Activated CD8-positive, alpha-beta T cell treated with anti-CD3 and anti-CD28 coated beads, Interleukin-2, amount 10 ng/mL, durations not matched to agents 7 days and 5 days (primary cell): ENCODE measurements at regions not wholly inside any gene's neighbourhood (a gene's known extent, or its start where the extent isn't known, plus 50 kb on each side); places are given as distances from the start of the nearest gene placed in this dataset.

Source experiments
- ATAC-seq: fragments of 150-1000 bp; cut with Tn5 transposase; one replicate; pipeline ENCODE4 v1.10.0; 2021; ENCODE audit warnings: moderate library complexity
- CTCF ChIA-PET: fragments of 350-600 bp; sonication (Branson Sonifier 250); formaldehyde crosslinking; loops from one replicate; lab custom pipeline; 2021; ENCODE audit warnings: antibody characterized with exemption; lab: Charles Lee
- POLR2A ChIA-PET: fragments of 350-600 bp; sonication (Branson Sonifier 250); formaldehyde crosslinking; loops from one replicate; lab custom pipeline; 2021; ENCODE audit warnings: antibody characterized with exemption; lab: Charles Lee
- DNase-seq: peaks from one replicate; pipeline ENCODE4 v3.0.0-alpha.2; 2020
- H3K27ac Mint-ChIP-seq: one replicate; pipeline ENCODE4 v1.8.0; 2021; ENCODE audit warnings: mild to moderate bottlenecking, mixed read lengths
- H3K27me3 Mint-ChIP-seq: one replicate; pipeline ENCODE4 v1.8.0; 2021; ENCODE audit warnings: low read depth, mixed read lengths
- H3K36me3 Mint-ChIP-seq: one replicate; pipeline ENCODE4 v1.8.0; 2021; ENCODE audit warnings: low read depth, mixed read lengths
- H3K4me1 Mint-ChIP-seq: one replicate; pipeline ENCODE4 v1.8.0; 2021; ENCODE audit warnings: low read depth, mixed read lengths
- H3K4me3 Mint-ChIP-seq: one replicate; pipeline ENCODE4 v1.8.0; 2021; ENCODE audit warnings: mild to moderate bottlenecking, mixed read lengths
- H3K9me3 Mint-ChIP-seq: one replicate; pipeline ENCODE4 v1.8.0; 2022; ENCODE audit warnings: mixed read lengths; ENCODE audit not compliant: insufficient read depth

- no peaks in the 10 kb centered on the region for H3K9me3 Mint-ChIP-seq
- ChIA-PET POLR2A (no interaction called here), CTCF (no interaction called here)
- no peak for ATAC-seq
- no peaks in the 10 kb centered on the region for H3K27me3 Mint-ChIP-seq
- no peaks in the 10 kb centered on the region for H3K4me1 Mint-ChIP-seq
- no peak for DNase-seq
- H3K27ac Mint-ChIP-seq, result no peak overlapping the region
- H3K4me3 Mint-ChIP-seq, result no peak overlapping the region
- no peaks in the 10 kb centered on the region for H3K36me3 Mint-ChIP-seq
Measured at GRCh38 chr4:125132729-125133128, 182.0 kb upstream of the FAT4 start.

- DNase-seq, result no peak
- Mint-ChIP-seq H3K27ac (no peak overlapping the region), H3K27me3 (no peaks in the 10 kb centered on the region), H3K9me3 (no peaks in the 10 kb centered on the region), H3K4me3 (no peak overlapping the region), H3K36me3 (no peaks in the 10 kb centered on the region), H3K4me1 (no peaks in the 10 kb centered on the region)
- CTCF ChIA-PET, result no interaction called here
- POLR2A ChIA-PET, result no interaction called here
- no peak for ATAC-seq
Measured at GRCh38 chr4:125131891-125132680, 182.7 kb upstream of the FAT4 start.

- no peaks in the 10 kb centered on the region for H3K9me3 Mint-ChIP-seq
- no peak for DNase-seq
- ChIA-PET CTCF (no interaction called here), POLR2A (no interaction called here)
- no peaks in the 10 kb centered on the region for H3K4me1 Mint-ChIP-seq
- no peak for ATAC-seq
- H3K27me3 Mint-ChIP-seq, result no peaks in the 10 kb centered on the region
- H3K4me3 Mint-ChIP-seq, result no peak overlapping the region
- no peak overlapping the region for H3K27ac Mint-ChIP-seq
- H3K36me3 Mint-ChIP-seq, result no peaks in the 10 kb centered on the region
Measured at GRCh38 chr4:125125276-125125675, 189.5 kb upstream of the FAT4 start.

- Mint-ChIP-seq H3K4me1 (no peaks in the 10 kb centered on the region), H3K4me3 (no peak overlapping the region), H3K27me3 (no peaks in the 10 kb centered on the region), H3K36me3 (no peaks in the 10 kb centered on the region), H3K27ac (no peak overlapping the region), H3K9me3 (no peaks in the 10 kb centered on the region)
- no peak for DNase-seq
- CTCF ChIA-PET, result no interaction called here
- ATAC-seq, result no peak
- POLR2A ChIA-PET, result no interaction called here
Measured at GRCh38 chr4:125123570-125124109, 191.1 kb upstream of the FAT4 start.

GRCh38 chr4:125121581-125121980, 193.2 kb upstream of the FAT4 start:
- ATAC-seq, result no peak
- CTCF ChIA-PET, result no interaction called here
- Mint-ChIP-seq H3K9me3 (no peaks in the 10 kb centered on the region), H3K36me3 (no peaks in the 10 kb centered on the region), H3K27me3 (no peaks in the 10 kb centered on the region), H3K4me1 (no peaks in the 10 kb centered on the region), H3K4me3 (no peak overlapping the region), H3K27ac (no peak overlapping the region)
- POLR2A ChIA-PET, result no interaction called here
- no peak for DNase-seq

GRCh38 chr4:125116431-125116830, 198.3 kb upstream of the FAT4 start:
- H3K27ac Mint-ChIP-seq, result no peak overlapping the region
- ATAC-seq (no peak), DNase-seq (no peak)
- no peaks in the 10 kb centered on the region for H3K27me3 Mint-ChIP-seq
- H3K4me3 Mint-ChIP-seq, result no peak overlapping the region
- no peaks in the 10 kb centered on the region for H3K4me1 Mint-ChIP-seq
- H3K9me3 Mint-ChIP-seq, result no peaks in the 10 kb centered on the region
- H3K36me3 Mint-ChIP-seq, result no peaks in the 10 kb centered on the region
- CTCF ChIA-PET, result no interaction called here
- POLR2A ChIA-PET, result no interaction called here

- no peaks in the 10 kb centered on the region for H3K27me3 Mint-ChIP-seq
- DNase-seq (no peak), ATAC-seq (no peak)
- H3K4me3 Mint-ChIP-seq, result no peak overlapping the region
- H3K4me1 Mint-ChIP-seq, result no peaks in the 10 kb centered on the region
- POLR2A ChIA-PET, result no interaction called here
- CTCF ChIA-PET, result no interaction called here
- no peak overlapping the region for H3K27ac Mint-ChIP-seq
- no peaks in the 10 kb centered on the region for H3K36me3 Mint-ChIP-seq
- no peaks in the 10 kb centered on the region for H3K9me3 Mint-ChIP-seq
Measured at GRCh38 chr4:125115941-125116340, 198.8 kb upstream of the FAT4 start.

GRCh38 chr4:125115476-125115875, 199.3 kb upstream of the FAT4 start:
- H3K27ac Mint-ChIP-seq, result no peak overlapping the region
- no peaks in the 10 kb centered on the region for H3K36me3 Mint-ChIP-seq
- CTCF ChIA-PET, result no interaction called here
- no peaks in the 10 kb centered on the region for H3K27me3 Mint-ChIP-seq
- no peaks in the 10 kb centered on the region for H3K4me1 Mint-ChIP-seq
- no peak for ATAC-seq
- no peak overlapping the region for H3K4me3 Mint-ChIP-seq
- no peaks in the 10 kb centered on the region for H3K9me3 Mint-ChIP-seq
- DNase-seq, result no peak
- POLR2A ChIA-PET, result no interaction called here

GRCh38 chr4:125112536-125112935, 202.2 kb upstream of the FAT4 start:
- ATAC-seq (no peak), DNase-seq (no peak)
- Mint-ChIP-seq H3K4me3 (no peak overlapping the region), H3K4me1 (no peaks in the 10 kb centered on the region), H3K27ac (no peak overlapping the region), H3K9me3 (no peaks in the 10 kb centered on the region), H3K27me3 (no peaks in the 10 kb centered on the region), H3K36me3 (no peaks in the 10 kb centered on the region)
- POLR2A ChIA-PET, result no interaction called here
- CTCF ChIA-PET, result no interaction called here

- H3K4me1 Mint-ChIP-seq, result no peaks in the 10 kb centered on the region
- H3K27ac Mint-ChIP-seq, result no peak overlapping the region
- no peaks in the 10 kb centered on the region for H3K36me3 Mint-ChIP-seq
- ChIA-PET CTCF (no interaction called here), POLR2A (no interaction called here)
- H3K27me3 Mint-ChIP-seq, result no peaks in the 10 kb centered on the region
- DNase-seq (no peak), ATAC-seq (no peak)
- no peak overlapping the region for H3K4me3 Mint-ChIP-seq
- H3K9me3 Mint-ChIP-seq, result no peaks in the 10 kb centered on the region
Measured at GRCh38 chr4:125111323-125111722, 203.4 kb upstream of the FAT4 start.

- H3K27me3 Mint-ChIP-seq, result no peaks in the 10 kb centered on the region
- ChIA-PET CTCF (no interaction called here), POLR2A (no interaction called here)
- no peaks in the 10 kb centered on the region for H3K9me3 Mint-ChIP-seq
- DNase-seq (no peak), ATAC-seq (no peak)
- no peak overlapping the region for H3K4me3 Mint-ChIP-seq
- H3K36me3 Mint-ChIP-seq, result no peaks in the 10 kb centered on the region
- H3K4me1 Mint-ChIP-seq, result no peaks in the 10 kb centered on the region
- no peak overlapping the region for H3K27ac Mint-ChIP-seq
Measured at GRCh38 chr4:125105561-125105960, 209.2 kb upstream of the FAT4 start.

GRCh38 chr4:125104616-125105015, 210.1 kb upstream of the FAT4 start:
- DNase-seq, result no peak
- no peak for ATAC-seq
- Mint-ChIP-seq H3K27me3 (no peaks in the 10 kb centered on the region), H3K36me3 (no peaks in the 10 kb centered on the region), H3K4me3 (no peak overlapping the region), H3K4me1 (no peaks in the 10 kb centered on the region), H3K9me3 (no peaks in the 10 kb centered on the region), H3K27ac (no peak overlapping the region)
- POLR2A ChIA-PET, result no interaction called here
- CTCF ChIA-PET, result no interaction called here

- H3K27me3 Mint-ChIP-seq, result no peaks in the 10 kb centered on the region
- H3K4me1 Mint-ChIP-seq, result no peaks in the 10 kb centered on the region
- H3K4me3 Mint-ChIP-seq, result no peak overlapping the region
- H3K27ac Mint-ChIP-seq, result no peak overlapping the region
- POLR2A ChIA-PET, result no interaction called here
- CTCF ChIA-PET, result no interaction called here
- DNase-seq (no peak), ATAC-seq (no peak)
- H3K36me3 Mint-ChIP-seq, result no peaks in the 10 kb centered on the region
- H3K9me3 Mint-ChIP-seq, result no peaks in the 10 kb centered on the region
Measured at GRCh38 chr4:125101719-125102118, 213.0 kb upstream of the FAT4 start.
